Karpas-422 (cell line): ENCODE measurements at regions not wholly inside any gene's neighbourhood (a gene's known extent, or its start where the extent isn't known, plus 50 kb on each side); places are given as distances from the start of the nearest gene placed in this dataset.
"Not testable (repeated sequence)": the region's sequence is repeated elsewhere in the genome, so short reads cannot be mapped to it uniquely, and the experiment has no call there.

Experiments
- DNase-seq: peaks from one replicate; pipeline ENCODE4 v3.0.0-alpha.2; 2015
- H2AFZ ChIP-seq: fragments of 200-600 bp; sonication (generic); 2 replicates; pipeline ENCODE4 v1.6.1; 2014; ENCODE audit warnings: antibody characterized with exemption, low read length, mixed read lengths
- H3K27ac ChIP-seq: fragments of 200-600 bp; sonication (generic); 2 replicates; pipeline ENCODE4 v1.5.1; 2014; ENCODE audit warnings: mild to moderate bottlenecking, low read length, moderate library complexity
- H3K27me3 ChIP-seq: fragments of 200-600 bp; sonication (generic); 2 replicates; pipeline ENCODE4 v1.6.1; 2014; ENCODE audit warnings: low read length, mixed read lengths
- H3K36me3 ChIP-seq: fragments of 200-600 bp; sonication (generic); 2 replicates; pipeline ENCODE4 v1.6.1; 2014; ENCODE audit warnings: low read length, mixed read lengths; ENCODE audit not compliant: insufficient read depth
- H3K4me1 ChIP-seq: fragments of 200-600 bp; sonication (generic); 2 replicates; pipeline ENCODE4 v1.6.1; 2014; ENCODE audit warnings: mild to moderate bottlenecking, low read length, mixed read lengths
- H3K4me2 ChIP-seq: fragments of 200-600 bp; sonication (generic); 2 replicates; pipeline ENCODE4 v1.6.1; 2014; ENCODE audit warnings: low read length, low read depth, mild to moderate bottlenecking; ENCODE audit not compliant: poor library complexity, severe bottlenecking
- H3K4me3 ChIP-seq: fragments of 200-600 bp; sonication (generic); 2 replicates; pipeline ENCODE4 v1.5.1; 2014; ENCODE audit warnings: mild to moderate bottlenecking, antibody characterized with exemption, low read length, mixed read lengths
- H3K79me2 ChIP-seq: fragments of 200-600 bp; sonication (generic); 2 replicates; pipeline ENCODE4 v1.6.1; 2014; ENCODE audit warnings: mild to moderate bottlenecking, low read length, mixed read lengths
- H3K9ac ChIP-seq: fragments of 200-600 bp; sonication (generic); 2 replicates; pipeline ENCODE4 v1.6.0; 2014; ENCODE audit warnings: low read length
- H3K9me2 ChIP-seq: fragments of 200-600 bp; sonication (generic), shearing (Covaris generic); replicated peaks from 2 replicates; pipeline ENCODE4 v1.6.0; 2014; ENCODE audit warnings: mild to moderate bottlenecking, low read length, moderate library complexity; ENCODE audit not compliant: insufficient read depth
- H3K9me3 ChIP-seq: fragments of 300-700, 200-600 bp; sonication (generic); 2 replicates; pipeline ENCODE4 v1.6.1; 2014; ENCODE audit warnings: low read length, mixed read lengths
- H4K20me1 ChIP-seq: fragments of 200-600 bp; sonication (generic); 2 replicates; pipeline ENCODE4 v1.6.1; 2014; ENCODE audit warnings: mild to moderate bottlenecking, antibody characterized with exemption, low read length, low read depth; ENCODE audit not compliant: insufficient read depth

DNA sequence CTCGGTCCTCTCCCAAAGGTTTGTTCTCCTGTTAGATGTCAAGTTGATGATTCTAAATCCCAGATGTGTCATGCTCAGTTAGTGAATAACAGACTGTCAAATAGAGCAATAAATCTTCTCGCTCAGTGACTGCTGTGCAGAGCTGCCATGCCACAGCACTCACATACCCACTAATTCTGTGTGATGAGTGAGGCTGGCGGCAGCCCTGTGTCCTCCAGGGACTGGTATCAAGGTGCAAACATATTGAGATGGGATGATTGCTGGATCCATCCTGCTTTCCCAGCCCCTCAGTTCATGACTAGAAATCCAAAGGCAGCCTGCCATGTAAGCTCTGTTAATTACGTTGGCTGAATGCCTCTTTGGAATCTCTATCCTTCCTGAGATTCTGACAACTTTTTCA lies 103.9 kb downstream of the OLIG3 start:
- Histone ChIP-seq H3K9me3 (no peaks in the 10 kb centered on the region), H3K36me3 (no peaks in the 10 kb centered on the region), H4K20me1 (no peaks in the 10 kb centered on the region), H3K79me2 (no peaks in the 10 kb centered on the region), H2AFZ (no peak overlapping the region), H3K9ac (no peak overlapping the region), H3K27me3 (no peaks in the 10 kb centered on the region), H3K4me2 (no peak overlapping the region), H3K4me1 (peaks cover 12% of the 10 kb centered on the region), H3K9me2 (no peaks in the 10 kb centered on the region), H3K27ac (no peak overlapping the region), H3K4me3 (no peak overlapping the region)
- DNase-seq = no peak

DNA sequence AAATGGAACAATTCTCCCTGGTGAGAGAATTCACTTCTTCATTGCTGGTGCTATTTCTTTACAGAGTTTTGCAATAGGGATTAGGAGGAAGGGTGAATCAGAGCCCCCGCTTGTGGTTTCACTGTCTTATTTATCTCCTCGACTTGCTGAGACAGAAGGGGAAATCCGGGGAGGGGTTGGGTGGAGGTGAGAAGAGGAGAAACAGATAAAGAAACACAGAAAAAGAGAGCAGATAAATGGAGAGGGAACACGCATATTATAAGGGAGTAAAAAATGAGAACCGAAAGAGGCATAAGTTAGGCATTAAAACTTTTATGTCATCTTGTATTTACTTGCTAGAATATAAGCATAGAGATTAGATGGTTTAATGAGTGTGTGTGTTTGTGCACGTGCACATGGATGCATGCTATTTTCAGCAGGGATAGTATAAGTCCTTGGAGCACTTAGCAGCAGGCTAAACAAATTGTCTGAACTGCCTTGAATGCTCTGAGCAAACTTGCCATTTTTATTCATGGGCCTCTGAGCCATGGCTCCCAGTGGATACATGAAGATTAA lies 105.0 kb downstream of the OLIG3 start:
- H2AFZ ChIP-seq = no peak overlapping the region
- H3K27me3 ChIP-seq = no peaks in the 10 kb centered on the region
- H3K36me3 ChIP-seq = no peaks in the 10 kb centered on the region
- no peak overlapping the region for H3K9ac ChIP-seq
- H3K9me3 ChIP-seq = no peaks in the 10 kb centered on the region
- no peaks in the 10 kb centered on the region for H4K20me1 ChIP-seq
- H3K4me2 ChIP-seq = peak overlapping the region; percentile 27
- no peak overlapping the region for H3K4me3 ChIP-seq
- H3K4me1 ChIP-seq = peaks cover 12% of the 10 kb centered on the region
- no peaks in the 10 kb centered on the region for H3K79me2 ChIP-seq
- no peaks in the 10 kb centered on the region for H3K9me2 ChIP-seq
- DNase-seq = no peak
- no peak overlapping the region for H3K27ac ChIP-seq

DNA sequence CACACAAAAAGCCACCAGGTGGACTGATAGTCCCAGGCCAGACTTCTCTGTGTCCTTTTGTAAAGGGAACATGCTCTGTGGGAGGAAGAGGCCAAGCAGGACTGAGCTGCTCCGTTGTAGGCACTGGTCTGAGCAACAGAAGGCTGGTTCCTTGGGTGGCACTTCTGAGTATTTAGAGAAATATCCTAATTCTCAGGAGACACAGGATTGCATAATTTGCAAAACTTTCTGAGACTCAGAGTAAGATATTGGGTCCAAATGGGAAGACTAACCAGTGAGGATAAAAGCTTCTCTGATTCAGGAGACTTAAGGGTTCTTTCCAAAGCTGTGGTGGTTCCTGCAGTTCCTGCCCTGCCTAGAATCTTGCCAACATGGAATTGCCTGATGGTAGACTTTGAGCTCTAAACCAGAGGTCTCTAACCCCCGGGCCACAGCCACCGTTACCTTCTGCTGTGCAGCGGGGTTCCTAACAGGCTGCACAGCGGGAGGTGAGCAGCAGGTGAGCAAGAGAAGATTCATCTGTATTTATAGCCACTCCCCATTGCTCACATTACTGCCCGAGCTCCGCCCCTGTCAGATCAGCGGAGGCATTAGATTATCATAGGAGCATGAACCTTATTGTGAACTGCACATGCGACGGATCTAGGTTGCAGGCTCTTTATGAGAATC lies 107.0 kb downstream of the OLIG3 start:
- H3K9me3 ChIP-seq = no peaks in the 10 kb centered on the region
- no peak for DNase-seq
- peaks cover 12% of the 10 kb centered on the region for H3K4me1 ChIP-seq
- H3K36me3 ChIP-seq = no peaks in the 10 kb centered on the region
- no peaks in the 10 kb centered on the region for H3K27me3 ChIP-seq
- H3K9ac ChIP-seq = no peak overlapping the region
- H2AFZ ChIP-seq = no peak overlapping the region
- no peaks in the 10 kb centered on the region for H3K79me2 ChIP-seq
- H3K4me2 ChIP-seq = no peak overlapping the region
- no peaks in the 10 kb centered on the region for H3K9me2 ChIP-seq
- H3K27ac ChIP-seq = no peak overlapping the region
- H4K20me1 ChIP-seq = no peaks in the 10 kb centered on the region
- H3K4me3 ChIP-seq = no peak overlapping the region

DNA sequence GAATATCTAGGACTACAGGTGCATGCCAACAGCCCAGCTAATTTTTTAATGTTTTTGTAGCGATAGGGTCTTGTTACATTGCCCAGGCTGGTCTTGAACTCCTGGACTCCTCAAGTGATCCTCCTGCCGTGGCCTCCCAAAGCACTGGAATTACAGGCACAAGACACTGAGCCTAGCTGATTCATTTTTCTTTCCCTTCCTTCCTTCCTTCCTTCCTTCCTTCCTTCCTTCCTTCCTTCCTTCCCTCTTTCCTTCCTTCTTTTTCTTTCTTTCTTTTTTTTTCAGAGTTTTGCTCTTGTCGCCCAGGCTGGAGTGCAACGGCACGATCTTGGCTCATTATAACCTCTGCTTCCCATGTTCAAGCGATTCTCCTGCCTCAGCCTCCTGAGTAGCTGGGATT lies 110.9 kb downstream of the OLIG3 start:
- DNase-seq, H2AFZ ChIP-seq, H4K20me1 ChIP-seq, H3K4me2 ChIP-seq, H3K27ac ChIP-seq, H3K4me3 ChIP-seq, H3K36me3 ChIP-seq, H3K9ac ChIP-seq, H3K4me1 ChIP-seq, H3K9me2 ChIP-seq, H3K79me2 ChIP-seq, H3K9me3 ChIP-seq, H3K27me3 ChIP-seq: not testable (repeated sequence)

DNA sequence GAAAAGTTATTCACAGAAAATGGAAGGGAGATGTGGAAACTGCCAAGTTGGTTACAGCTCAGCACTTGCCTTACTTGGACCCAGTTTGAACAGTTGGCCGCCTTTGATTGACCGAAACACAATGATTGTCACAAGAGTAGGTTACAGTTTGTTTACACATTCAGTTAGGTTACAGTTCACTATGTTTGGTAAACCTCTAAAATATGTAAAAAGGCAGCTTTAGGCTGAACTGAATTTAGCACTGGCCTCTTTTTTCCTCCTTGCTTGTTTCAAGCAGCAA lies 116.2 kb downstream of the OLIG3 start:
- no peak overlapping the region for H3K4me2 ChIP-seq
- no peak overlapping the region for H2AFZ ChIP-seq
- H3K9me3 ChIP-seq = no peaks in the 10 kb centered on the region
- no peak for DNase-seq
- no peaks in the 10 kb centered on the region for H3K27me3 ChIP-seq
- H3K27ac ChIP-seq = no peak overlapping the region
- H3K4me3 ChIP-seq = no peak overlapping the region
- no peaks in the 10 kb centered on the region for H3K36me3 ChIP-seq
- H3K79me2 ChIP-seq = no peaks in the 10 kb centered on the region
- H3K9ac ChIP-seq = no peak overlapping the region
- no peaks in the 10 kb centered on the region for H3K9me2 ChIP-seq
- no peaks in the 10 kb centered on the region for H3K4me1 ChIP-seq
- H4K20me1 ChIP-seq = no peaks in the 10 kb centered on the region

DNA sequence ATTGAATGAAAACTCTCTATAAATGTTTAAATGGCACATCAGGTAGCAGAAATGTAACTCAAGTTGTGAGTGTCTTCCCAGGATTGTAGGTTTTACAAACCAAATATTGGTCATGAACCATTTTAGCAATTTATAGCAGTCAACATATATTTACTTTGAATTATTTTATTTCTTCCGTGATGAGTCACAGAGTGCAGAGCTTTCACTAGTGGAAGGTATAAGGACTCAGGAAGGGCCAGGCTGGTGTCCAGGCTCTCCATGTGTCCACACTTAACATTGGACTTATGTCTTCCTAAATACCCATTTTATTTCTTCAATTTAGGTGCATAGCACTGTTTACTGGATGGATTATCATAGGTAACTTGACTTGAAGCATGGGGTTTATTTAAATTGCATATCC lies 120.9 kb downstream of the OLIG3 start:
- Histone ChIP-seq H3K27me3 (no peaks in the 10 kb centered on the region), H3K27ac (no peak overlapping the region), H3K4me2 (no peak overlapping the region), H3K79me2 (no peaks in the 10 kb centered on the region), H3K9me2 (no peaks in the 10 kb centered on the region), H3K36me3 (no peaks in the 10 kb centered on the region), H4K20me1 (no peaks in the 10 kb centered on the region), H3K4me1 (peaks cover 6% of the 10 kb centered on the region), H3K9me3 (no peaks in the 10 kb centered on the region), H3K4me3 (no peak overlapping the region), H3K9ac (no peak overlapping the region), H2AFZ (no peak overlapping the region)
- DNase-seq = no peak

DNA sequence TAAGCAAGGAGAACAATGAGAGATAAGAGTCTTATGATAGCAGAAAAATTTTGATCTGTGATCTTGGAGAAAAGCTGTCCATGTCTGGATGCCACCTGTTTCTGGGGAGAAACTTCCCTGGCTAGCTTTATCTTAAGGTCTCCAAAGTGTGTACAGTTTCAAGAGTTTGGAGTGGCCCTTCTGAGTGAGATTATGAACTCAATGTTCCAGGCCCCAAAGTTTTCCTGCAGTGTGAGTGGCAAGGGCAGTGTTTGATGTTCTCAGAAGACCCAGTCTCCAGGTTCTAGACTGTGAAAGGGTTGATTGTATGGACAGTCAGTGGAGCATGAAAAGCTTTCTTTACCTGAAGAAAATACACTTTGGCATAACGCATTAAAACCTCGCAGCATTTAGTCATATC lies 121.7 kb downstream of the OLIG3 start:
- no peak overlapping the region for H2AFZ ChIP-seq
- no peak for DNase-seq
- H4K20me1 ChIP-seq = no peaks in the 10 kb centered on the region
- H3K27me3 ChIP-seq = no peaks in the 10 kb centered on the region
- no peak overlapping the region for H3K27ac ChIP-seq
- no peaks in the 10 kb centered on the region for H3K36me3 ChIP-seq
- no peaks in the 10 kb centered on the region for H3K9me3 ChIP-seq
- H3K4me3 ChIP-seq = no peak overlapping the region
- no peak overlapping the region for H3K4me2 ChIP-seq
- no peaks in the 10 kb centered on the region for H3K9me2 ChIP-seq
- no peak overlapping the region for H3K9ac ChIP-seq
- no peaks in the 10 kb centered on the region for H3K79me2 ChIP-seq
- peaks cover 6% of the 10 kb centered on the region for H3K4me1 ChIP-seq

DNA sequence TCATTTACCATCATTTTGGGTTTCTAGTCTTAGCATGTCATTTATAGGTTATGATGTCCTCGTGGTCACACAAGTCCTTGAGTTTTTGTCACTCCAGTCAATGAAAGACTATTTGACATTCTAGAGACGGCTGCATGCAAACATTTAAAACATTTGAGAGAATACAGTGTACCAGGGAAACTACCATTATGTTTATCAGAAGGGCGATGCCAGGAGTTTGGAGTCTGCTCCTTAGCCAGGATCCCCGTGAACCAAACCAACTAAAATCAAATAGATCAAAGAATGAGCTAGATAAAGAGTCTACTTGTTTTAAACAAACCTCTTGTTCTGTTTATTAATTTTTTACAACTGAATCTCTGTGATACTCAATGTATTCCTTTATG lies 122.6 kb downstream of the OLIG3 start:
- no peak overlapping the region for H2AFZ ChIP-seq
- no peaks in the 10 kb centered on the region for H4K20me1 ChIP-seq
- H3K4me1 ChIP-seq = peaks cover 6% of the 10 kb centered on the region
- no peaks in the 10 kb centered on the region for H3K79me2 ChIP-seq
- H3K36me3 ChIP-seq = no peaks in the 10 kb centered on the region
- no peak overlapping the region for H3K9ac ChIP-seq
- no peak overlapping the region for H3K27ac ChIP-seq
- no peaks in the 10 kb centered on the region for H3K9me2 ChIP-seq
- H3K9me3 ChIP-seq = no peaks in the 10 kb centered on the region
- H3K4me2 ChIP-seq = no peak overlapping the region
- no peak overlapping the region for H3K4me3 ChIP-seq
- DNase-seq = no peak
- H3K27me3 ChIP-seq = no peaks in the 10 kb centered on the region
